Ascending aorta (tissue), 2 donors: ENCODE measurements at regions not wholly inside any gene's neighbourhood (a gene's known extent, or its start where the extent isn't known, plus 50 kb on each side); places are given as distances from the start of the nearest gene placed in this dataset.

ENCODE experiments used
- DNase-seq, 2 donors: peaks; one replicate each; pipeline ENCODE4 v3.0.0-alpha.2; 2019; ENCODE audit warnings: low spot score in 2 of 2
- H3K27ac ChIP-seq, 2 donors: fragments of 200-600 bp; sonication (generic); one replicate each; pipeline ENCODE4 v1.5.1; 2016 to 2017; ENCODE audit warnings: mild to moderate bottlenecking in 1 of 2
- H3K27me3 ChIP-seq: fragments of 200-600 bp; sonication (generic); one replicate; pipeline ENCODE4 v1.5.1; 2017
- H3K36me3 ChIP-seq, 2 donors: fragments of 200-600 bp; sonication (generic); one replicate each; pipeline ENCODE4 v1.5.1; 2016
- H3K4me1 ChIP-seq, 2 donors: fragments of 200-600 bp; sonication (generic); one replicate each; pipeline ENCODE4 v1.5.1; 2016 to 2017; ENCODE audit warnings: mild to moderate bottlenecking in 1 of 2
- H3K4me3 ChIP-seq, 2 donors: fragments of 200-600 bp; sonication (generic); one replicate each; pipeline ENCODE4 v1.5.1; 2016 to 2017; ENCODE audit warnings: mild to moderate bottlenecking in 1 of 2
- H3K9me3 ChIP-seq, 2 donors: fragments of 200-600 bp; sonication (generic); one replicate each; pipeline ENCODE4 v1.5.1; 2016
- intact Hi-C: fragments of 100-400 bp; cut with DNase I; formaldehyde crosslinking; loops from one replicate; pipeline ENCODE4 v1.15.1; 2023
- TF ChIP-seq, protein P1 (sequence below), 3 experiments: fragments of 200-600 bp in 2 of 3; fragments of 450-650 bp in 1 of 3; sonication (generic) in 2 of 3; IDR thresholded peaks; one replicate each; pipeline ENCODE4 v1.5.1; 2016 to 2019; ENCODE audit warnings: antibody characterized with exemption in 3 of 3, mild to moderate bottlenecking in 1 of 3, moderate library complexity in 1 of 3

GRCh38 chr13:74770361-74770760, 636.2 kb upstream of the KLF12 start:
- no peak overlapping the region for H3K4me3 ChIP-seq
- no peaks in the 10 kb centered on the region for H3K9me3 ChIP-seq
- no peaks in the 10 kb centered on the region for H3K36me3 ChIP-seq
- H3K27ac ChIP-seq: no peak overlapping the region
- TF ChIP-seq, protein P1, sequence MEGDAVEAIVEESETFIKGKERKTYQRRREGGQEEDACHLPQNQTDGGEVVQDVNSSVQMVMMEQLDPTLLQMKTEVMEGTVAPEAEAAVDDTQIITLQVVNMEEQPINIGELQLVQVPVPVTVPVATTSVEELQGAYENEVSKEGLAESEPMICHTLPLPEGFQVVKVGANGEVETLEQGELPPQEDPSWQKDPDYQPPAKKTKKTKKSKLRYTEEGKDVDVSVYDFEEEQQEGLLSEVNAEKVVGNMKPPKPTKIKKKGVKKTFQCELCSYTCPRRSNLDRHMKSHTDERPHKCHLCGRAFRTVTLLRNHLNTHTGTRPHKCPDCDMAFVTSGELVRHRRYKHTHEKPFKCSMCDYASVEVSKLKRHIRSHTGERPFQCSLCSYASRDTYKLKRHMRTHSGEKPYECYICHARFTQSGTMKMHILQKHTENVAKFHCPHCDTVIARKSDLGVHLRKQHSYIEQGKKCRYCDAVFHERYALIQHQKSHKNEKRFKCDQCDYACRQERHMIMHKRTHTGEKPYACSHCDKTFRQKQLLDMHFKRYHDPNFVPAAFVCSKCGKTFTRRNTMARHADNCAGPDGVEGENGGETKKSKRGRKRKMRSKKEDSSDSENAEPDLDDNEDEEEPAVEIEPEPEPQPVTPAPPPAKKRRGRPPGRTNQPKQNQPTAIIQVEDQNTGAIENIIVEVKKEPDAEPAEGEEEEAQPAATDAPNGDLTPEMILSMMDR (IDR thresholded peaks at IDR 0.05): no peak
- H3K27me3 ChIP-seq: no peaks in the 10 kb centered on the region
- intact Hi-C loops: no loop called here
- DNase-seq: no peak
- no peaks in the 10 kb centered on the region for H3K4me1 ChIP-seq

GRCh38 chr13:74769333-74769732, 635.1 kb upstream of the KLF12 start:
- no peak overlapping the region for H3K4me3 ChIP-seq
- H3K9me3 ChIP-seq: no peaks in the 10 kb centered on the region
- no peaks in the 10 kb centered on the region for H3K4me1 ChIP-seq
- intact Hi-C loops: no loop called here
- DNase-seq: no peak
- no peak overlapping the region for H3K27ac ChIP-seq
- no peaks in the 10 kb centered on the region for H3K27me3 ChIP-seq
- H3K36me3 ChIP-seq: no peaks in the 10 kb centered on the region
- TF ChIP-seq, protein P1 (IDR thresholded peaks at IDR 0.05): no peak

DNA sequence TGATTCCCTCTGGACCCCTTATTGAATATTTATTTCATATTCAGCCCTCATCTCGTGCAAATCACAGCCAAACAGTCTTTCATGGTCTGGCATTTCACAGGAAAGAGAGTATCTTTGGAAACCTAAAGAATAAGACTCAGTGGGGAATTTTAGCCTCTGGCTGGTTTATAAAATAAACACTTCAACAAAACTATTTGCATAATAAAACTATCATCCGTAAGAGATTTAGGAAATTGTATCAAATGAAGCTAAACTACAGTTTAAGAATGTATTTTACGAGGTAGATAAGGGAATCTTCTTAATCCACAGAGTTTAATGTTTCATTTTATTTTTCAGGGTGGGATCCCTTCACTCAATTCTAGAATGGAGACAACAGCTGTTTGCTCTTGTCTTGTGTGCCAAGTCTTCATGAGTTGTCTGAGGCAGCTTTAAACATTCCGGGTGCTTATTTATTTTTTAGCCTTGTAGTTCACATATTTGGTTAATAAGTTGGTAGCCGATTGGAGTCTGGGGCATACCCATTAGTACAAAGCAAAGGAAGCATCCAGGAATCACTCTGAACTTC, 634.4 kb upstream of the KLF12 start:
- intact Hi-C loops: no loop called here
- Histone ChIP-seq H3K4me3 (no peak overlapping the region), H3K27ac (no peak overlapping the region), H3K4me1 (no peaks in the 10 kb centered on the region), H3K27me3 (no peaks in the 10 kb centered on the region), H3K9me3 (no peaks in the 10 kb centered on the region), H3K36me3 (no peaks in the 10 kb centered on the region)
- no peak for DNase-seq
- TF ChIP-seq, protein P1 (IDR thresholded peaks at IDR 0.05): no peak

- no peaks in the 10 kb centered on the region for H3K36me3 ChIP-seq
- no peak overlapping the region for H3K27ac ChIP-seq
- H3K27me3 ChIP-seq: no peaks in the 10 kb centered on the region
- H3K4me1 ChIP-seq: no peaks in the 10 kb centered on the region
- intact Hi-C loops: no loop called here
- H3K4me3 ChIP-seq: no peak overlapping the region
- TF ChIP-seq, protein P1 (IDR thresholded peaks at IDR 0.05): no peak
- H3K9me3 ChIP-seq: no peaks in the 10 kb centered on the region
- DNase-seq: no peak
Observed at GRCh38 chr13:74767050-74767449, 632.8 kb upstream of the KLF12 start.

- intact Hi-C loops: no loop called here
- H3K4me1 ChIP-seq: no peaks in the 10 kb centered on the region
- H3K27ac ChIP-seq: no peak overlapping the region
- H3K27me3 ChIP-seq: no peaks in the 10 kb centered on the region
- no peaks in the 10 kb centered on the region for H3K36me3 ChIP-seq
- no peak for DNase-seq
- TF ChIP-seq, protein P1 (IDR thresholded peaks at IDR 0.05): no peak
- no peaks in the 10 kb centered on the region for H3K9me3 ChIP-seq
- H3K4me3 ChIP-seq: no peak overlapping the region
Observed at GRCh38 chr13:74765955-74766354, 631.8 kb upstream of the KLF12 start.
